ENCODE measurements at regions not wholly inside any gene's neighbourhood (a gene's known extent, or its start where the extent isn't known, plus 50 kb on each side); places are given as distances from the start of the nearest gene placed in this dataset.

- Histone ChIP-seq H3K9ac (ENCODE audit: low read length) (no peak overlapping the region), H3K4me1 (ENCODE audit: control insufficient read depth, insufficient read depth, low read length) (no peaks in the 10 kb centered on the region), H3K36me3 (ENCODE audit: control insufficient read depth, insufficient read depth, low read length) (no peaks in the 10 kb centered on the region), H3K9me3 (ENCODE audit: control insufficient read depth, low read length) (no peaks in the 10 kb centered on the region), H3K4me3 (ENCODE audit: low read length) (no peak overlapping the region), H3K27me3 (ENCODE audit: control insufficient read depth, insufficient read depth, low read length) (no peaks in the 10 kb centered on the region)
These were observed 732.9 kb downstream of the MTRR start for GRCh38 chr5:8601831-8602354.

DNA sequence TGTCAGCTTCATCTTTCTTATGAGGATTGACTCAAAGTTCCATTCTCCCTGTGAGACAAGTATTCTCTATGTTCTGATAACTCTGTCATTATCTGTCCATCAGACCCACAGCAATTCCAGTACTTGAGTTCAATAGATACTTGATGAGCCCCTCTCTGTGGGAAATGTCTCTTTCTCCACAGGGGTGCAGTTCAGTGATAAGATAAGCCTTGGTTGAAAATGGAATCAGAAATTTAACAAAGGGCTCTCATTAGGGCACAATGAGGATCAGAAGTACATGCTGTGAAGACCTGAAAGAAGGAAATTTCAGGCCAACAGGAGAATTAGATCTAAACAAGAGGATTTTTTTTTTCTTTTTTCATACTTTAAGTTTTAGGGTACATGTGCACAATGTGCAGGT lies 737.3 kb downstream of the MTRR start:
- H3K27me3 ChIP-seq (ENCODE audit: control insufficient read depth, insufficient read depth, low read length) = no peaks in the 10 kb centered on the region
- no peaks in the 10 kb centered on the region for H3K9me3 ChIP-seq (ENCODE audit: control insufficient read depth, low read length)
- H3K4me3 ChIP-seq (ENCODE audit: low read length) = no peak overlapping the region

DNA sequence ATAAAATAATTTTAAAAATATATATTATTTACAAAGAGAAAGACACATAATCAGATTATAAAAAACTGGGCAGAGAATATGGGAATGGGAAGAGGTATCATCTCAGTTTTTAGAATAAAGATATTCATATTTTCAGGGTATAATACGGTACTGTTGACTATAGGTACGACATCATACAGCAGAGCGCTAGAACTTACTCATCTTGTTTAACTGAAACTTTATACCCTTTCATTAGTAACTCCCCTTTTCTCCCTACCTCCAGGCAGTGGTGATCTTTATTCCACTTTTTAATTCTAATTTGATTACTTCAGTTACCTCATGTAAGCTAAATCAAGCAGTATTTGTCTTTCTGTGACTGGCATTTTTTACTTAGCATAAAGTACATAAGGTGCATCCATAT lies 742.1 kb downstream of the MTRR start:
- H3K27me3 ChIP-seq (ENCODE audit: control insufficient read depth, insufficient read depth, low read length) = no peaks in the 10 kb centered on the region
- no peaks in the 10 kb centered on the region for H3K9me3 ChIP-seq (ENCODE audit: control insufficient read depth, low read length)

More for the DNA sequence above, 737.3 kb downstream of the MTRR start:
- Histone ChIP-seq H3K4me1 (ENCODE audit: control insufficient read depth, insufficient read depth, low read length) (no peaks in the 10 kb centered on the region), H3K9ac (ENCODE audit: low read length) (no peak overlapping the region), H3K36me3 (ENCODE audit: control insufficient read depth, insufficient read depth, low read length) (no peaks in the 10 kb centered on the region)

DNA sequence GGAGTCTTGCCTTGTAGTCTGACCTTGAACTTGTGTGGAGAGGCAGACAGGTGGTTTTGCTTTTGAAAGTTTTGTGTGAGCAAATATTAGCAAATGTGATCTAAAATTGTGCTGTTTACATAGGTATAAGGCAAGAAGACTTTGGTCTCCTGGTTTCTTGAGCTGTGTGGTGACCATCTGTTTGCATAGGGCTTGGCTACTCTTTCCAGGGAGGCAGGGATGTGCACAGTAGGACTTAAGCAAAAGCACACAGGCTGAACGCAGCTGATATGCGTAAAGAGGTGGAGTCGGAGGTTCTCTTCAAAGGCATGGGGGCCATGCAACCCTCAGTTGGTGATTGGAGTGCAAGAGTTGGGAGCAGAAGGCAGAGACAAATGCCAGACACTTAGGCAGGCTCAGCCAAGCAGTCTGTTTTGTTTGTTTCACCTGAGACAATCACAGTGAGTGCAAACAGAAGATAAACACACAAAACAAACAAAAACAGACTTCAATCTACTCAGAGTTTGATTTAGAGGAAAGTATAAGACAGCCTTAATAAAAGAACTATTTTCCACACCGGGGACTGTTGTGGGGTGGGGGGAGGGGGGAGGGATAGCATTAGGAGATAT lies 744.2 kb downstream of the MTRR start:
- H3K27me3 ChIP-seq (ENCODE audit: control insufficient read depth, insufficient read depth, low read length) = no peaks in the 10 kb centered on the region
- no peaks in the 10 kb centered on the region for H3K36me3 ChIP-seq (ENCODE audit: control insufficient read depth, insufficient read depth, low read length)
- H3K4me1 ChIP-seq (ENCODE audit: control insufficient read depth, insufficient read depth, low read length) = no peaks in the 10 kb centered on the region
- no peaks in the 10 kb centered on the region for H3K9me3 ChIP-seq (ENCODE audit: control insufficient read depth, low read length)
- H3K4me3 ChIP-seq (ENCODE audit: low read length) = no peak overlapping the region
- H3K9ac ChIP-seq (ENCODE audit: low read length) = no peak overlapping the region

More for the DNA sequence above, 742.1 kb downstream of the MTRR start:
- Histone ChIP-seq H3K36me3 (ENCODE audit: control insufficient read depth, insufficient read depth, low read length) (no peaks in the 10 kb centered on the region), H3K9ac (ENCODE audit: low read length) (no peak overlapping the region), H3K4me3 (ENCODE audit: low read length) (no peak overlapping the region), H3K4me1 (ENCODE audit: control insufficient read depth, insufficient read depth, low read length) (no peaks in the 10 kb centered on the region)

- H3K9ac ChIP-seq (ENCODE audit: low read length) = no peak overlapping the region
- H3K27me3 ChIP-seq (ENCODE audit: control insufficient read depth, insufficient read depth, low read length) = no peaks in the 10 kb centered on the region
- H3K4me1 ChIP-seq (ENCODE audit: control insufficient read depth, insufficient read depth, low read length) = no peaks in the 10 kb centered on the region
- no peaks in the 10 kb centered on the region for H3K36me3 ChIP-seq (ENCODE audit: control insufficient read depth, insufficient read depth, low read length)
- H3K4me3 ChIP-seq (ENCODE audit: low read length) = no peak overlapping the region
- H3K9me3 ChIP-seq (ENCODE audit: control insufficient read depth, low read length) = no peaks in the 10 kb centered on the region
These were observed 746.4 kb downstream of the MTRR start for GRCh38 chr5:8615142-8615858.

- H3K4me3 ChIP-seq (ENCODE audit: low read length) = no peak overlapping the region
- no peaks in the 10 kb centered on the region for H3K36me3 ChIP-seq (ENCODE audit: control insufficient read depth, insufficient read depth, low read length)
- H3K9me3 ChIP-seq (ENCODE audit: control insufficient read depth, low read length) = no peaks in the 10 kb centered on the region
- H3K27me3 ChIP-seq (ENCODE audit: control insufficient read depth, insufficient read depth, low read length) = no peaks in the 10 kb centered on the region
- no peak overlapping the region for H3K9ac ChIP-seq (ENCODE audit: low read length)
- peaks cover 3% of the 10 kb centered on the region for H3K4me1 ChIP-seq (ENCODE audit: control insufficient read depth, insufficient read depth, low read length)
These were observed 759.6 kb downstream of the MTRR start for GRCh38 chr5:8628521-8628920.

DNA sequence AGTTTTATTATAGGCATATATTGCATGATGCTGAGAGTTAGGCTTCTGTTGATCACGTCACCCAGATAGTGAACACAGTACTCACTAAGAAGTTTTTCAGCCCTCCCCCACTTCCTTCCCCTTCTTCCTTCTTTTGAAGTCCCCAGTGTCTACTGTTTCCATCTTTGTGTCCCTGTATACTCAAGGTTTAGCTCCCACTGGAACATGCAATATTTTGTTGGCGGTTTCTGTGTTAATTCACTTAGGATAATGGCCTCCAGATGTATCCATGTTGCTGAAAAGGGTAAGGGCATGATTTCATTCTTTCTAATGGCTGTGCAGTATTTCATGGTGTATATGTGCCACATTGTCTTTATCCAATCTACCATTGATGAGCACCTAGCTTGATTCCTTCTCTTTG lies 764.3 kb downstream of the MTRR start:
- H3K4me3 ChIP-seq (ENCODE audit: low read length) = no peak overlapping the region
- no peaks in the 10 kb centered on the region for H3K9me3 ChIP-seq (ENCODE audit: control insufficient read depth, low read length)
- no peak overlapping the region for H3K9ac ChIP-seq (ENCODE audit: low read length)
- H3K36me3 ChIP-seq (ENCODE audit: control insufficient read depth, insufficient read depth, low read length) = no peaks in the 10 kb centered on the region
- no peaks in the 10 kb centered on the region for H3K27me3 ChIP-seq (ENCODE audit: control insufficient read depth, insufficient read depth, low read length)
- H3K4me1 ChIP-seq (ENCODE audit: control insufficient read depth, insufficient read depth, low read length) = peaks cover 3% of the 10 kb centered on the region

DNA sequence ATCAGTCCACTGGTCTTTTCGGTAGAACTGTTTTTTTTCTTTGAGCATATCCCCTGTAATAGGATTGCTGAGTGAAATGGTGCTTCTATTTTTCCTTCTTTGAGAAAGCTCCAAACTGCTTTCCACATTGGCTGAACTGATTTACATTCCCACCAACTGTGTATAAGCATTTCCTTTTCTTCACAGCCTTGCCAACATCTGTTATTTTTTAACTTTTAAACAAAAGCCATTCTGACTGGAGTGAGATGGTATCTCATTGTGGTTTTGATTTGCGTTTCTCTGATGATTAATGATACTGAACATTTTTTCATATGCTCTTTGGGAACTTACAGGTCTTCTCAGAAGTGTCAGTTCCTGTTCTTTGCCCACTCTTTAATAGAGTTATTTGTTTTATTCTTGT lies 764.7 kb downstream of the MTRR start:
- no peaks in the 10 kb centered on the region for H3K27me3 ChIP-seq (ENCODE audit: control insufficient read depth, insufficient read depth, low read length)
- peaks cover 3% of the 10 kb centered on the region for H3K4me1 ChIP-seq (ENCODE audit: control insufficient read depth, insufficient read depth, low read length)
- H3K9ac ChIP-seq (ENCODE audit: low read length) = no peak overlapping the region
- H3K4me3 ChIP-seq (ENCODE audit: low read length) = no peak overlapping the region
- no peaks in the 10 kb centered on the region for H3K36me3 ChIP-seq (ENCODE audit: control insufficient read depth, insufficient read depth, low read length)
- H3K9me3 ChIP-seq (ENCODE audit: control insufficient read depth, low read length) = no peaks in the 10 kb centered on the region

GRCh38 chr5:8634219-8634618 lies 765.3 kb downstream of the MTRR start:
- H3K27me3 ChIP-seq (ENCODE audit: control insufficient read depth, insufficient read depth, low read length) = no peaks in the 10 kb centered on the region
- peaks cover 3% of the 10 kb centered on the region for H3K4me1 ChIP-seq (ENCODE audit: control insufficient read depth, insufficient read depth, low read length)
- H3K9me3 ChIP-seq (ENCODE audit: control insufficient read depth, low read length) = no peaks in the 10 kb centered on the region
- H3K9ac ChIP-seq (ENCODE audit: low read length) = no peak overlapping the region
- no peaks in the 10 kb centered on the region for H3K36me3 ChIP-seq (ENCODE audit: control insufficient read depth, insufficient read depth, low read length)
- no peak overlapping the region for H3K4me3 ChIP-seq (ENCODE audit: low read length)

GRCh38 chr5:8641786-8642505 lies 773.0 kb downstream of the MTRR start:
- H3K9me3 ChIP-seq (ENCODE audit: control insufficient read depth, low read length) = no peaks in the 10 kb centered on the region
- H3K27me3 ChIP-seq (ENCODE audit: control insufficient read depth, insufficient read depth, low read length) = no peaks in the 10 kb centered on the region

GRCh38 chr5:8644377-8644776 lies 775.4 kb downstream of the MTRR start:
- Histone ChIP-seq H3K4me1 (ENCODE audit: control insufficient read depth, insufficient read depth, low read length) (no peaks in the 10 kb centered on the region), H3K9ac (ENCODE audit: low read length) (no peak overlapping the region), H3K4me3 (ENCODE audit: low read length) (no peak overlapping the region), H3K36me3 (ENCODE audit: control insufficient read depth, insufficient read depth, low read length) (no peaks in the 10 kb centered on the region), H3K27me3 (ENCODE audit: control insufficient read depth, insufficient read depth, low read length) (no peaks in the 10 kb centered on the region), H3K9me3 (ENCODE audit: control insufficient read depth, low read length) (no peaks in the 10 kb centered on the region)

More at GRCh38 chr5:8641786-8642505, 773.0 kb downstream of the MTRR start:
- Histone ChIP-seq H3K4me1 (ENCODE audit: control insufficient read depth, insufficient read depth, low read length) (no peaks in the 10 kb centered on the region), H3K4me3 (ENCODE audit: low read length) (no peak overlapping the region), H3K9ac (ENCODE audit: low read length) (no peak overlapping the region), H3K36me3 (ENCODE audit: control insufficient read depth, insufficient read depth, low read length) (no peaks in the 10 kb centered on the region)

DNA sequence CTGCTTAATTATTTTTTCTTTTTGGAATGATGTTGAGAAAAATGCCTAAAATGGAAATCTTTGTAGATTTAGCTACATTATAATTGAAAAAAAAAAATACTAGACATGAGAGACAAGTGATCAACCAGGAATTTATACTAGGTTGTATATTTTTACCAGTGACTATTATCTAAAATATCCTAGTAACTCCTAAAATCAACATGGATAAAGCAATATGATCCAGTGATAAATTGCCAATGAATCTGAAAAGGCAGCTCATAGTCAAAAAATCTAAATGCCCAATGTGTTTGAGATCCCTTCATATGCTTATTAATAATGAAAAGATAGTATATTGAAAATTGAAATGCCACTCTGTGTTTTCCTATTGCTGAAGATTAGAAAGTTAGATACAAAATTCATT lies 778.2 kb downstream of the MTRR start:
- Histone ChIP-seq H3K9me3 (ENCODE audit: control insufficient read depth, low read length) (no peaks in the 10 kb centered on the region), H3K9ac (ENCODE audit: low read length) (no peak overlapping the region), H3K27me3 (ENCODE audit: control insufficient read depth, insufficient read depth, low read length) (no peaks in the 10 kb centered on the region), H3K36me3 (ENCODE audit: control insufficient read depth, insufficient read depth, low read length) (no peaks in the 10 kb centered on the region), H3K4me1 (ENCODE audit: control insufficient read depth, insufficient read depth, low read length) (no peaks in the 10 kb centered on the region), H3K4me3 (ENCODE audit: low read length) (no peak overlapping the region)
